H9 (cell line): ENCODE measurements at regions not wholly inside any gene's neighbourhood (a gene's known extent, or its start where the extent isn't known, plus 50 kb on each side); places are given as distances from the start of the nearest gene placed in this dataset.
A peak's percentile ranks its signal among the peaks of the same experiment; 100 is the strongest.

Experiments
- DNase-seq: peaks from one replicate; pipeline ENCODE4 v3.0.0-alpha.2; 2017
- H2AFZ ChIP-seq: one replicate; pipeline ENCODE4 v1.6.1; 2013; ENCODE audit warnings: mild to moderate bottlenecking, low read length, control low read depth, moderate library complexity
- H2AK5ac ChIP-seq: 2 replicates; pipeline ENCODE4 v1.6.1; 2013; ENCODE audit warnings: low read length, control low read depth, mixed read lengths; ENCODE audit not compliant: insufficient read length
- H2BK120ac ChIP-seq: one replicate; pipeline ENCODE4 v1.6.1; 2013; ENCODE audit warnings: low read depth, mild to moderate bottlenecking, low read length, control low read depth, inconsistent platforms; ENCODE audit not compliant: poor library complexity, severe bottlenecking
- H2BK12ac ChIP-seq: 2 replicates; pipeline ENCODE4 v1.6.1; 2013; ENCODE audit warnings: low read length, control low read depth, mixed read lengths, low read depth; ENCODE audit not compliant: insufficient read length
- H2BK15ac ChIP-seq: 2 replicates; pipeline ENCODE4 v1.6.1; 2013; ENCODE audit warnings: low read depth, low read length, control low read depth
- H2BK20ac ChIP-seq: one replicate; pipeline ENCODE4 v1.6.1; 2013; ENCODE audit warnings: low read depth, mild to moderate bottlenecking, low read length, control low read depth, inconsistent platforms; ENCODE audit not compliant: poor library complexity, severe bottlenecking
- H2BK5ac ChIP-seq: 2 replicates; pipeline ENCODE4 v1.6.1; 2013; ENCODE audit warnings: low read length, control low read depth, mixed read lengths; ENCODE audit not compliant: insufficient read length
- H3K14ac ChIP-seq: 2 replicates; pipeline ENCODE4 v1.6.1; 2013; ENCODE audit warnings: low read length, control low read depth; ENCODE audit not compliant: insufficient read depth
- H3K18ac ChIP-seq: 2 replicates; pipeline ENCODE4 v1.6.1; 2013; ENCODE audit warnings: low read depth, mild to moderate bottlenecking, mixed read lengths, low read length, control low read depth; ENCODE audit not compliant: insufficient read length
- H3K23ac ChIP-seq: 2 replicates; pipeline ENCODE4 v1.6.1; 2013; ENCODE audit warnings: low read length, control low read depth, mixed read lengths, low read depth; ENCODE audit not compliant: insufficient read length
- H3K23me2 ChIP-seq: 2 replicates; pipeline ENCODE4 v1.6.1; 2013; ENCODE audit warnings: low read depth, mild to moderate bottlenecking, mixed read lengths, low read length, control low read depth; ENCODE audit not compliant: insufficient read length, poor library complexity, severe bottlenecking
- H3K27ac ChIP-seq: 2 replicates; pipeline ENCODE4 v1.5.1; 2013; ENCODE audit warnings: low read length, control low read depth, mixed read lengths, low read depth; ENCODE audit not compliant: insufficient read length
- H3K27me3 ChIP-seq: 2 replicates; pipeline ENCODE4 v1.6.1; 2013; ENCODE audit warnings: low read length, control low read depth, inconsistent platforms; ENCODE audit not compliant: insufficient read depth
- H3K4ac ChIP-seq: 2 replicates; pipeline ENCODE4 v1.6.1; 2013; ENCODE audit warnings: low read depth, mild to moderate bottlenecking, control low read depth, inconsistent platforms, low read length, moderate library complexity
- H3K4me1 ChIP-seq: 2 replicates; pipeline ENCODE4 v1.6.1; 2013; ENCODE audit warnings: low read length, control low read depth, inconsistent platforms; ENCODE audit not compliant: insufficient read depth
- H3K4me2 ChIP-seq: 2 replicates; pipeline ENCODE4 v1.6.1; 2013; ENCODE audit warnings: low read length, control low read depth, mixed read lengths; ENCODE audit not compliant: insufficient read length, insufficient read depth
- H3K56ac ChIP-seq: 2 replicates; pipeline ENCODE4 v1.6.1; 2013; ENCODE audit warnings: low read depth, mild to moderate bottlenecking, mixed read lengths, low read length, control low read depth; ENCODE audit not compliant: insufficient read length
- H3K79me1 ChIP-seq: 2 replicates; pipeline ENCODE4 v1.6.1; 2013; ENCODE audit warnings: low read depth, mild to moderate bottlenecking, moderate library complexity, low read length, control low read depth, inconsistent platforms; ENCODE audit not compliant: insufficient read depth, poor library complexity, severe bottlenecking
- H3K79me2 ChIP-seq: 2 replicates; pipeline ENCODE4 v1.6.1; 2013; ENCODE audit warnings: low read length, control low read depth, inconsistent platforms; ENCODE audit not compliant: insufficient read depth
- H3K9ac ChIP-seq: 2 replicates; pipeline ENCODE4 v1.6.1; 2013; ENCODE audit warnings: low read length, control low read depth, mixed read lengths; ENCODE audit not compliant: insufficient read length; ENCODE audit errors: extremely low read depth
- H3K9me3 ChIP-seq: one replicate; pipeline ENCODE4 v1.6.1; 2013; ENCODE audit warnings: low read depth, low read length, inconsistent platforms; ENCODE audit not compliant: control insufficient read depth
- H3T11ph ChIP-seq: one replicate; pipeline ENCODE4 v1.6.1; 2013; ENCODE audit warnings: mild to moderate bottlenecking, low read length, control low read depth, inconsistent platforms
- H4K20me1 ChIP-seq: one replicate; pipeline ENCODE4 v1.6.1; 2013; ENCODE audit not compliant: control insufficient read depth, insufficient read length, insufficient read depth
- H4K5ac ChIP-seq: 2 replicates; pipeline ENCODE4 v1.6.1; 2013; ENCODE audit warnings: low read depth, mild to moderate bottlenecking, mixed read lengths, low read length, control low read depth; ENCODE audit not compliant: insufficient read length
- H4K8ac ChIP-seq: replicated peaks from 2 replicates; pipeline ENCODE4 v1.6.1; 2013; ENCODE audit warnings: low read length, control low read depth, mixed read lengths, low read depth; ENCODE audit not compliant: insufficient read length
- H4K91ac ChIP-seq: 2 replicates; pipeline ENCODE4 v1.6.1; 2013; ENCODE audit warnings: low read depth, mild to moderate bottlenecking, moderate library complexity, mixed read lengths, low read length, control low read depth; ENCODE audit not compliant: insufficient read length
- H3K27ac Mint-ChIP-seq, 3 experiments: 2 replicates in 2 of 3; 3 replicates in 1 of 3; pipeline ENCODE4 v1.8.0; 2020 to 2021; ENCODE audit warnings: mixed read lengths in 3 of 3, mild to moderate bottlenecking in 1 of 3, moderate library complexity in 1 of 3
- H3K27me3 Mint-ChIP-seq: 2 replicates; pipeline ENCODE4 v1.8.0; 2021; ENCODE audit warnings: low read depth, mild to moderate bottlenecking, moderate library complexity, mixed read lengths
- H3K36me3 Mint-ChIP-seq, 3 experiments: 2 replicates in 2 of 3; 3 replicates in 1 of 3; pipeline ENCODE4 v1.8.0; 2020 to 2021; ENCODE audit warnings: low read depth in 3 of 3, mixed read lengths in 3 of 3; ENCODE audit not compliant: insufficient read depth in 1 of 3
- H3K4me1 Mint-ChIP-seq, 2 experiments: 2 replicates each; pipeline ENCODE4 v1.8.0; 2020; ENCODE audit warnings: mixed read lengths in 2 of 2
- H3K4me3 Mint-ChIP-seq, 2 experiments: 2 replicates in 1 of 2; 3 replicates in 1 of 2; pipeline ENCODE4 v1.8.0; 2020 to 2021; ENCODE audit warnings: mild to moderate bottlenecking in 2 of 2, mixed read lengths in 2 of 2, moderate library complexity in 1 of 2
- H3K9me3 Mint-ChIP-seq, 2 experiments: 2 replicates in 1 of 2; 3 replicates in 1 of 2; pipeline ENCODE4 v1.8.0; 2020; ENCODE audit warnings: mild to moderate bottlenecking in 2 of 2, mixed read lengths in 2 of 2, moderate library complexity in 1 of 2
- WGBS: extraction: QIAGEN DNeasy Blood & Tissue Kit; methylation state at CpG from one replicate; pipeline ENCODE4 v1.1.7; 2013; ENCODE audit warnings: missing lambda C conversion rate, low lambda C conversion rate, mixed read lengths; ENCODE audit not compliant: insufficient read length; ENCODE audit errors: extremely low coverage; 5-methylcytosine and 5-hydroxymethylcytosine counted together
- TF ChIP-seq, protein P1 (sequence below): fragments of 200-600 bp; sonication (generic); conservative IDR thresholded peaks from 3 replicates; pipeline ENCODE4 v1.8.0; 2021; ENCODE audit warnings: antibody characterized with exemption, mild to moderate bottlenecking

DNA sequence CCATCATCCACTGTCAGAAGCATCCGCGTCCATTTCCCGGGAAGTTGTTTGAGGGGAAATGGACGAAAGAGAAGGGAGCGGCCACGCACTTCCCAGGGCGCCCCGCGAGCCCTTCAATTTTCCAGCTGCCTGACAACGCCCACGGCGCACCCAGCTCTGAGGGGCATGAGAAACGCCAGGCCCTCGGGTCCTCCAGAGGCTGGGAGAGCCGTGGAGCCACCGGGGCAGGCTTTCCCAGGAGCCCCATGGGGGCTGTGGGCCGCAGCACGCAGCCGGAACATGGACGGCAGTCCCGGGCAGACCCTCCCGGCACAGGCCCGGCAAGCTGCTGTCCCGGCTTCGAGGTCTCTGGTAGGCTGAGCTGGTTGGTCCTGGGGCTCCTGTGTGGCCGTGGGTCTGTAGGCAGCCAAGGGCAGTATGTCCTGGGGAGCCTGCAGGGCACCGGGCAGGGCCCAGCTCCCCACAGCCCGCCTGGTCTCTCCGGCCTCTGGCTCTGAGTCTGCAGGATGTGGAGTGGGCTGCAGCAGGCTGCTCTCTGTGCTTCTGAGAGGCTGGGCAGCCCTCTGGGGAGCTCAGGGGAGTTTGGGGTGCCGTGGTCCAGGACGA, 115.2 kb downstream of the FAM53A start:
- H3K14ac ChIP-seq, result peak overlapping the region; percentile 32; the same call in 1 of the 2 replicates
- no peaks in the 10 kb centered on the region; the same call in 1 of the 2 replicates for H3K27me3 ChIP-seq

More for the DNA sequence above, 115.2 kb downstream of the FAM53A start:
- Histone ChIP-seq H4K91ac (no peak overlapping the region), H3T11ph (no peak overlapping the region), H2AFZ (no peak overlapping the region), H3K79me1 (no peaks in the 10 kb centered on the region), H3K23me2 (no peaks in the 10 kb centered on the region), H3K4me1 (peaks cover 12% of the 10 kb centered on the region; the same call in 1 of the 2 replicates), H3K27ac (no peak overlapping the region), H2BK12ac (no peak overlapping the region), H4K5ac (no peak overlapping the region), H2BK120ac (no peak overlapping the region), H3K9me3 (no peaks in the 10 kb centered on the region), H3K23ac (no peak overlapping the region), H2BK20ac (no peak overlapping the region), H3K56ac (no peak overlapping the region), H3K18ac (no peak overlapping the region), H3K4ac (no peak overlapping the region), H3K9ac (no peak overlapping the region), H3K79me2 (no peaks in the 10 kb centered on the region), H2BK5ac (no peak overlapping the region), H4K20me1 (no peaks in the 10 kb centered on the region), H2BK15ac (no peak overlapping the region), H3K4me2 (no peak overlapping the region), H4K8ac (no peak overlapping the region), H2AK5ac (no peak overlapping the region)
- Mint-ChIP-seq H3K4me3 (no peak overlapping the region), H3K9me3 (peaks cover 0 to 2% of the 10 kb centered on the region in 2 experiments; a peak in 1 of 5 replicates), H3K27me3 (peaks cover 12% of the 10 kb centered on the region), H3K4me1 (peaks cover 20 to 41% of the 10 kb centered on the region in 2 experiments), H3K27ac (no peak overlapping the region), H3K36me3 (no peaks in the 10 kb centered on the region)
- WGBS, result no CpG with 5 or more reads among the region's 31 CpGs
- TF ChIP-seq, protein P1, sequence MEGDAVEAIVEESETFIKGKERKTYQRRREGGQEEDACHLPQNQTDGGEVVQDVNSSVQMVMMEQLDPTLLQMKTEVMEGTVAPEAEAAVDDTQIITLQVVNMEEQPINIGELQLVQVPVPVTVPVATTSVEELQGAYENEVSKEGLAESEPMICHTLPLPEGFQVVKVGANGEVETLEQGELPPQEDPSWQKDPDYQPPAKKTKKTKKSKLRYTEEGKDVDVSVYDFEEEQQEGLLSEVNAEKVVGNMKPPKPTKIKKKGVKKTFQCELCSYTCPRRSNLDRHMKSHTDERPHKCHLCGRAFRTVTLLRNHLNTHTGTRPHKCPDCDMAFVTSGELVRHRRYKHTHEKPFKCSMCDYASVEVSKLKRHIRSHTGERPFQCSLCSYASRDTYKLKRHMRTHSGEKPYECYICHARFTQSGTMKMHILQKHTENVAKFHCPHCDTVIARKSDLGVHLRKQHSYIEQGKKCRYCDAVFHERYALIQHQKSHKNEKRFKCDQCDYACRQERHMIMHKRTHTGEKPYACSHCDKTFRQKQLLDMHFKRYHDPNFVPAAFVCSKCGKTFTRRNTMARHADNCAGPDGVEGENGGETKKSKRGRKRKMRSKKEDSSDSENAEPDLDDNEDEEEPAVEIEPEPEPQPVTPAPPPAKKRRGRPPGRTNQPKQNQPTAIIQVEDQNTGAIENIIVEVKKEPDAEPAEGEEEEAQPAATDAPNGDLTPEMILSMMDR, result no peak
- DNase-seq, result no peak
